ENCODE measurements at regions not wholly inside any gene's neighbourhood (a gene's known extent, or its start where the extent isn't known, plus 50 kb on each side); places are given as distances from the start of the nearest gene placed in this dataset.

DNA sequence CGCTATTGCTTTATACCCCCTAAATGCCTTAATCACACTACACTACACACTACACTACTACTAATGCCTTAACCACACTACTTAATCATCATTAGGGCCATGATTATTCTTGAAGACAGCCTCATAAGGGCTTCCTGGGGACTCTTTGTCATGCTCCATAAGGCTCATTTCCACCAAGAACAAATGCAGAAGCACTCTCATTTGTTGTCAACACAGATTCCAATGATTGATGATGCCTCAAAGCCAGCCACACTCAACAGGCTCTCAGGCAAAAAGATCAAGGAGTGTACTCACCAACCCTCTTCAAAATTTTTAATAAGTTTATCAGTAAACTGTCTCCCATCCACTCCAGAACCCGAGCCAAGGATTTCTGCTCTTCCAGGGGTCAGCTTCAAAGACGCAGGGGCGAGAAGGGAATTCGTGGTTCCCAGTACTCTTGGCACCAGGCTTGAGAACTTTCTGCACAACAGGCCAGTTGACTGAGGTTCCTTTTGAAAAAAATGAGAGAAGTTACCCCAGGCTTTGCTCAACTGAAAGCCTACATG lies 204.7 kb upstream of the GUCY1A2 start:
- TF ChIP-seq CTCF (IDR thresholded peaks at IDR 0.05; ENCODE audit: insufficient read depth, low read length): no peak

DNA sequence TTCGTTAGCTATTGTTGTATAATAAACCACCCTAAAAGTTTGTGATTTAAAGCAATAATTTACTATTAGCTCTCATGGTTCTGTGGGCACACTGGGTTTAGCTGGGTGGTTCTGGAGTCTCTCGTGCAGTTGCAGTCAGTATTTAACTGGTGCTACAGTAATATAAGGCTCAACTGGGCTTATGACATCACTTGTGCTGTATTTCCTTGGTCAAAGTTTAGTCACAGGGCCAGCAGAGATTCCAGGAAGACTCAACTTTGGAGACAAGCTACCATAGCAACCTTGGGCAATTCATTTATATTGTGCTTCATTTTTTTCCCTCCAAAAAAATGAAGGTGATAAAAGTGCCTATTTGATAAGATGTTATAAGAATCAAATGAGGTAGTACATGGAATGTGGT lies 204.2 kb upstream of the GUCY1A2 start:
- TF ChIP-seq CTCF (IDR thresholded peaks at IDR 0.05; ENCODE audit: insufficient read depth, low read length): no peak
- DNase-seq (ENCODE audit: low read depth): no peak
- H3K4me3 ChIP-seq (ENCODE audit: low read depth, low read length): no peak overlapping the region

More for the DNA sequence above, 204.7 kb upstream of the GUCY1A2 start:
- DNase-seq (ENCODE audit: low read depth): no peak
- H3K4me3 ChIP-seq (ENCODE audit: low read depth, low read length): no peak overlapping the region

DNA sequence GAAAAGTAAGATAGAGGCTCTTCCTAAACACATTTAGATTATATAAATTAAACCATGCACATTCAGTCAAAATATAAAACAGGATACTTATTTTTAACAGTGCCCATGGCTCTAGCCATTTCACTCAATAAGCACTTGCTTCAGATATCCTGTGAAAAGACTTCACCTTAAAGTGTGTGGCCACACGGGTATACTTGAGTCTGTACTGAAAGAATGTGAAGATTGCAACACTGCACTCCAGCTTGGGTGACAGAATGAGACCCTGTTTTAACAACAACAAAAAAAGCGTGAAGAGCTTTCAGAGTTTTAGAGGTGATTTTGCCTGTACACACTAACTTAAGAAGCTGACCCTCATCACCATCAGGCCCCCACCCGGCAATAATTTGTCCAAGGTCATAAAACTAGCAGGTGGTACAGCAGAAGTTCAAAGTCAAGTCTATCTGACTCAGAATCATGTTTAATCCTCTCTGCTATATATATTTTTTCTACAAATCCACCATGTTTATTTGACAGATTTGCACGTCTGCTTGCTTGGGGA lies 203.5 kb upstream of the GUCY1A2 start:
- no peak overlapping the region for H3K4me3 ChIP-seq (ENCODE audit: low read depth, low read length)
- no peak for TF ChIP-seq CTCF (IDR thresholded peaks at IDR 0.05; ENCODE audit: insufficient read depth, low read length)
- DNase-seq (ENCODE audit: low read depth): no peak

- no peak overlapping the region for H3K4me3 ChIP-seq (ENCODE audit: low read depth, low read length)
- TF ChIP-seq CTCF (IDR thresholded peaks at IDR 0.05; ENCODE audit: insufficient read depth, low read length): no peak
- no peak for DNase-seq (ENCODE audit: low read depth)
Observed at GRCh38 chr11:107218123-107219013, 200.1 kb upstream of the GUCY1A2 start.

GRCh38 chr11:107217444-107217843 lies 199.2 kb upstream of the GUCY1A2 start:
- DNase-seq (ENCODE audit: low read depth): no peak
- H3K4me3 ChIP-seq (ENCODE audit: low read depth, low read length): no peak overlapping the region
- no peak for TF ChIP-seq CTCF (IDR thresholded peaks at IDR 0.05; ENCODE audit: insufficient read depth, low read length)

DNA sequence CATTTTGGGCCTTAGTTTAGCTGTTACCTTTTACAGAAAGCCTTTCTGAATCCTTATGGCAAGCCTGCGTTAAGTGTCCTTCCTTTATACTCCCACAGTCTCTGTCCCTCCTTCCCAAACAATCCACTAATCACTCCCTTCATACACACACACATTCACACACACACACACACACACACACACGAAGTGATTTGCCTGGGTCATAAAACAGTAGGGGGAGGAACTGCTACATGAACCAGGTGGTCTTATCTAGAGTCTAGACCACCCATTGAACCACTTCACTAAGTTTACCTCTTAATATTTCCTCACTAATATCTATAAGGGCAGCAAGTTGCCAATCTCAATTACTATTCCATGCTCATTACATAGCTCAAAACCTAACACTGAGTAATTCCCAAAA lies 196.7 kb upstream of the GUCY1A2 start:
- no peak overlapping the region for H3K4me3 ChIP-seq (ENCODE audit: low read depth, low read length)
- TF ChIP-seq CTCF (IDR thresholded peaks at IDR 0.05; ENCODE audit: insufficient read depth, low read length): no peak
- DNase-seq (ENCODE audit: low read depth): no peak
